Mesothelial cell of epicardium (in vitro differentiated cells): ENCODE measurements at regions not wholly inside any gene's neighbourhood (a gene's known extent, or its start where the extent isn't known, plus 50 kb on each side); places are given as distances from the start of the nearest gene placed in this dataset.

Experiments
- DNase-seq, 2 experiments: peaks; one replicate each; pipeline ENCODE4 v3.0.0; 2021; ENCODE audit warnings: low spot score in 2 of 2; ENCODE audit not compliant: unreplicated experiment in 2 of 2
- H3K27ac Mint-ChIP-seq: 2 replicates; pipeline ENCODE4 v1.8.0; 2021; ENCODE audit warnings: mixed read lengths
- H3K27me3 Mint-ChIP-seq: 2 replicates; pipeline ENCODE4 v1.8.0; 2021; ENCODE audit warnings: low read depth, mixed read lengths
- H3K36me3 Mint-ChIP-seq: 2 replicates; pipeline ENCODE4 v1.8.0; 2021; ENCODE audit warnings: mixed read lengths
- H3K4me1 Mint-ChIP-seq: 2 replicates; pipeline ENCODE4 v1.8.0; 2021; ENCODE audit warnings: mixed read lengths
- H3K4me3 Mint-ChIP-seq: 2 replicates; pipeline ENCODE4 v1.8.0; 2021; ENCODE audit warnings: mild to moderate bottlenecking, moderate library complexity, mixed read lengths
- H3K9me3 Mint-ChIP-seq: 2 replicates; pipeline ENCODE4 v1.8.0; 2021; ENCODE audit warnings: mixed read lengths
- TF ChIP-seq, protein P1 (sequence below): fragments of 200-600 bp; sonication (generic); IDR thresholded peaks from one replicate; pipeline ENCODE4 v1.5.0; 2021; ENCODE audit warnings: antibody characterized with exemption; ENCODE audit not compliant: unreplicated experiment

DNA sequence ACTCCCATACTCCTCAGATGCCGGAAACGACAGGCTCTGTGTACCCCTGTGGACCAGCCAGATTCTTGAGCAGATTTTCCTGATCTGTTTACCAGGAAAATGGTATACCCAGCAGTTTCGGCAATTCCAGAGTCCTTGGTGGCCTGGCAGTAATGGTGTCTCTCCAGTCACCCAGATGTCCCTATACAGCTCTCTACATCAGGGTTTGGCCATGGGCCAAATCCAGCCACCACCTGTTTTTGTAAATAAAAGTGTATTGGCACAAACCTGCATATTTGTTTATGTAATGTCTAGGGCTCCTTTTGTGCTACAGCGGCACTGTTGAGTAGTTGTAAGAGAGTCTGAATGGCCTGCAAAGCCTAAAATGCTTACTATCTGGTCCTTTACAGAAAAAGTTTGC lies 491.3 kb downstream of the RPS24 start:
- TF ChIP-seq, protein P1, sequence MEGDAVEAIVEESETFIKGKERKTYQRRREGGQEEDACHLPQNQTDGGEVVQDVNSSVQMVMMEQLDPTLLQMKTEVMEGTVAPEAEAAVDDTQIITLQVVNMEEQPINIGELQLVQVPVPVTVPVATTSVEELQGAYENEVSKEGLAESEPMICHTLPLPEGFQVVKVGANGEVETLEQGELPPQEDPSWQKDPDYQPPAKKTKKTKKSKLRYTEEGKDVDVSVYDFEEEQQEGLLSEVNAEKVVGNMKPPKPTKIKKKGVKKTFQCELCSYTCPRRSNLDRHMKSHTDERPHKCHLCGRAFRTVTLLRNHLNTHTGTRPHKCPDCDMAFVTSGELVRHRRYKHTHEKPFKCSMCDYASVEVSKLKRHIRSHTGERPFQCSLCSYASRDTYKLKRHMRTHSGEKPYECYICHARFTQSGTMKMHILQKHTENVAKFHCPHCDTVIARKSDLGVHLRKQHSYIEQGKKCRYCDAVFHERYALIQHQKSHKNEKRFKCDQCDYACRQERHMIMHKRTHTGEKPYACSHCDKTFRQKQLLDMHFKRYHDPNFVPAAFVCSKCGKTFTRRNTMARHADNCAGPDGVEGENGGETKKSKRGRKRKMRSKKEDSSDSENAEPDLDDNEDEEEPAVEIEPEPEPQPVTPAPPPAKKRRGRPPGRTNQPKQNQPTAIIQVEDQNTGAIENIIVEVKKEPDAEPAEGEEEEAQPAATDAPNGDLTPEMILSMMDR: no peak
- Mint-ChIP-seq H3K27me3 (no peaks in the 10 kb centered on the region), H3K36me3 (peaks cover 5% of the 10 kb centered on the region), H3K4me1 (peaks cover 10% of the 10 kb centered on the region), H3K9me3 (peaks cover 9% of the 10 kb centered on the region), H3K27ac (no peak overlapping the region), H3K4me3 (no peak overlapping the region)
- DNase-seq: no peak

DNA sequence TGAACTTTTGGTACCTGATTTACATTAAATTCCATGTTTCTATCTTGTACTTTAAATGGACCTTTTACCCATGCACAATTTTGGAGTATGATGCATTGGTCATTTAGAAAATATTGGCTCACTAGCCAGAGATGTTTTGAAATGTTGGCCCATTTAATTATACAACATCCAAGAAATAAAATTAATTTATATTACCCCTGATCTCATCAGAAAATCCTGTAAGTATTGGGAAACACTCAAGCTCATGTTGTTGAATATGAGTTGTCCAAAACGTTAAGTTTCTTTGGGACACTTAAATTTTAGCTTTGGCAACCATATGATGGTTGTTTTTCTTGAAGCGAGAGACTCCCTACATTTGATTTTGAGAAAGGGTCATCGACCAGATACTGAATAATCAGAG lies 492.7 kb downstream of the RPS24 start:
- no peak for DNase-seq
- Mint-ChIP-seq H3K27ac (no peak overlapping the region), H3K4me1 (peaks cover 1% of the 10 kb centered on the region), H3K4me3 (no peak overlapping the region), H3K36me3 (peaks cover 5% of the 10 kb centered on the region), H3K27me3 (no peaks in the 10 kb centered on the region), H3K9me3 (peaks cover 9% of the 10 kb centered on the region)
- TF ChIP-seq, protein P1: no peak

DNA sequence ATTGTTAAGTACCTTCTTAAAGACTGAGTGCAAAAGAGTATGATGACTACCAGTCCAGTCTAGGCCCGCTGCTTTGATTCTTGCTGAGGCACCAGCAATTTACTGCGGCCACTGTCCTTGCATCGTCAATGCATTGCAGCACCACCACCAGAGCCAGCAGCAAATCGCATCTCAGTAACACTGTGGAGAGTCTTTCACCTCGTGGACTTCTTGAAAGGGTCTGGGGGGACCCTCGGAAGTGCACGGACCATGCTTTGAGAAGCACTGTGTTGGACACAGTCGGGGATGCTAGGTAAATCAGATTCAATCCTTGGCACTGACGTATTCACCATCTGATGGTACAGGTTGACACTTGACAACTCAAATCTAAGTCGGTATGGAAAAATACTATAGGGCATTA lies 493.6 kb downstream of the RPS24 start:
- TF ChIP-seq, protein P1: no peak
- H3K36me3 Mint-ChIP-seq: peaks cover 5% of the 10 kb centered on the region
- no peak for DNase-seq
- H3K4me3 Mint-ChIP-seq: no peak overlapping the region
- H3K9me3 Mint-ChIP-seq: peaks cover 14% of the 10 kb centered on the region
- H3K27ac Mint-ChIP-seq: no peak overlapping the region
- H3K27me3 Mint-ChIP-seq: no peaks in the 10 kb centered on the region
- H3K4me1 Mint-ChIP-seq: peaks cover 1% of the 10 kb centered on the region

DNA sequence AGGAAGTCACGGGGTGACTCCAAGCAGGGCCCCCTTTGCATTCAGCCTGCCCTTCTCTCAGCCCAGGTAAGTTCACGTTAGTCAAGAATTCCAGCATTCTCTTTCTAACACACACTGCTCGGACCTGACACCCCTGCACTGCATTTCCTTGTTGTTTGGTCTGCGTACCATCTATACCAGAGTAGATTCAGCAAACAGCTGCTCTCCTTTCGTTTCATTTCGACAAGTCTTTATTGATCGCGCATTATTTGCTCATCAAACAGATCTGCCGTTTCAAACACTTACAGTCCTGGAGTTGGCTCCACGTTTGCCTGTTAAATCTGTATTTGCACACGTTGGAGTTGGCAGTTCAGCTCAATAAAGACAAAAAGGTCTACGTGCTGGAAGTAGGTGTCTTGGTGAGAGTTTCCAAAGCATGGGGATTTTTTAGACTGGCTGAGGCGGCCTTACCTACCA lies 495.1 kb downstream of the RPS24 start:
- H3K4me3 Mint-ChIP-seq: no peak overlapping the region
- peaks cover 5% of the 10 kb centered on the region for H3K36me3 Mint-ChIP-seq

DNA sequence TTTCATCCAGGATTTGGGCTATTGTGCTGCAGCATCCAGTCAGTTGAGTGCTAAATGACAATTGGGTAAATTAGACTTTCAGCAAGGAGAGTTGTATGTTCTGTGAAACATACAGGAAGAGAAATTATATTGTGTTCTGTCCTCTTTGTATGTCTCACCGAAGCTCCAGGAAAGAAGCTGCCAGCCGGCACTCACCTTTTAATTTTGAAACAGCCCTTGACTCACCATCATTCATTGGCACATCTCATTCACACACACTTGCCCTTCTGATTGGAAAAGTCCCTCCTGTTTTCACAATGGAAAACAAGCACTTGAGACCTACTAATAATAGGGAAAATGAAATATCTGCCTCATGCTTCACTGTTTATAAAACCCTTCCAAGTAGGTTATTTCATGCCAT lies 495.6 kb downstream of the RPS24 start:
- peaks cover 14% of the 10 kb centered on the region for H3K9me3 Mint-ChIP-seq
- no peaks in the 10 kb centered on the region for H3K27me3 Mint-ChIP-seq
- H3K36me3 Mint-ChIP-seq: peaks cover 5% of the 10 kb centered on the region
- TF ChIP-seq, protein P1: no peak
- H3K27ac Mint-ChIP-seq: no peak overlapping the region
- no peak for DNase-seq
- peaks cover 4% of the 10 kb centered on the region for H3K4me1 Mint-ChIP-seq
- no peak overlapping the region for H3K4me3 Mint-ChIP-seq

More for the DNA sequence above, 495.1 kb downstream of the RPS24 start:
- DNase-seq: no peak
- TF ChIP-seq, protein P1: no peak
- Mint-ChIP-seq H3K27me3 (no peaks in the 10 kb centered on the region), H3K27ac (no peak overlapping the region), H3K9me3 (peaks cover 14% of the 10 kb centered on the region), H3K4me1 (peaks cover 4% of the 10 kb centered on the region)

DNA sequence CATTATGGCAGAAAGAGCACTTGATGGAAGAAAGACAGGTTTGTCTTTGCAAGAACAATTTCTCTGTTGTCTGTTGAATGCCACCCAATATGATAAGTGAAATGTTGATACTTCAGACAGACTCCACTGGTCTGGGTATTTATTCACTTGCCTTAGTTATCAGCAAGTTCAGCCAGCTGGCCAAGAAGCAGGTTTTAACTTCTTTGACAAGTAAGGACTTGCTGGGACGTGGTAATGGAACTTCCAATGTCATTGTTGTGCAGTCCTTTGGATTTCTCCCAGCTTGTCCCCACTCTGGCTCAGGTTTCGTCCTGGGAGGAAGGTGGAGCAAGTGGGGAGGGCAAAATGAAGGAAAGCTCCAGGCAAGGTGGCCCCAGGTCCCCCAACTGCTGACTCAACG lies 497.4 kb downstream of the RPS24 start:
- Mint-ChIP-seq H3K9me3 (peaks cover 6% of the 10 kb centered on the region), H3K36me3 (peaks cover 1% of the 10 kb centered on the region), H3K27ac (no peak overlapping the region), H3K4me1 (peaks cover 5% of the 10 kb centered on the region), H3K4me3 (no peak overlapping the region), H3K27me3 (no peaks in the 10 kb centered on the region)
- DNase-seq: peak in 1 of 2 experiments; percentile 1
- TF ChIP-seq, protein P1: no peak
